ENCODE measurements at regions not wholly inside any gene's neighbourhood (a gene's known extent, or its start where the extent isn't known, plus 50 kb on each side); places are given as distances from the start of the nearest gene placed in this dataset.

DNA sequence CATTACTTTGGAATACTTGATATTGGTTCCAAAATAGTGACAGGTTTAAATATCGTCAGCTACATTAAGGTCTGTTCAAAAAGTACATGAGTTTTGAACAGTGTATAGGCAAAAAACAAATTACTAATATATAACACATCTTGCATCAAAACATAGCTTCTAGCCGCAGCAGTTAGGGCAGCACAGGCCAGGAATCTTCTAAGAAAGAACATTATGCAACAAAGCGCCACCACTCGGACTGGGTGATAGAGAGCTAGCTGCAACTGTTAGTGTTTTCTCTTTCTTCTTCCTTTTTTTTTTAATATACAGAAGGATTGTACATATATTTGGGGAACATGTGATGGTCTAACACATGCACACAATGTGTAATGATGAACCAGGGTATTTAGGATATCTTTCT is 504.5 kb downstream of the NR2F1-AS1 start:
- no peaks in the 10 kb centered on the region for H3K27me3 ChIP-seq
- no peak for TF ChIP-seq EP300 (IDR thresholded peaks at IDR 0.05; ENCODE audit: low read depth)
- TF ChIP-seq, protein P1, sequence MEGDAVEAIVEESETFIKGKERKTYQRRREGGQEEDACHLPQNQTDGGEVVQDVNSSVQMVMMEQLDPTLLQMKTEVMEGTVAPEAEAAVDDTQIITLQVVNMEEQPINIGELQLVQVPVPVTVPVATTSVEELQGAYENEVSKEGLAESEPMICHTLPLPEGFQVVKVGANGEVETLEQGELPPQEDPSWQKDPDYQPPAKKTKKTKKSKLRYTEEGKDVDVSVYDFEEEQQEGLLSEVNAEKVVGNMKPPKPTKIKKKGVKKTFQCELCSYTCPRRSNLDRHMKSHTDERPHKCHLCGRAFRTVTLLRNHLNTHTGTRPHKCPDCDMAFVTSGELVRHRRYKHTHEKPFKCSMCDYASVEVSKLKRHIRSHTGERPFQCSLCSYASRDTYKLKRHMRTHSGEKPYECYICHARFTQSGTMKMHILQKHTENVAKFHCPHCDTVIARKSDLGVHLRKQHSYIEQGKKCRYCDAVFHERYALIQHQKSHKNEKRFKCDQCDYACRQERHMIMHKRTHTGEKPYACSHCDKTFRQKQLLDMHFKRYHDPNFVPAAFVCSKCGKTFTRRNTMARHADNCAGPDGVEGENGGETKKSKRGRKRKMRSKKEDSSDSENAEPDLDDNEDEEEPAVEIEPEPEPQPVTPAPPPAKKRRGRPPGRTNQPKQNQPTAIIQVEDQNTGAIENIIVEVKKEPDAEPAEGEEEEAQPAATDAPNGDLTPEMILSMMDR (IDR thresholded peaks at IDR 0.05), result no peak
- TF ChIP-seq POLR2AphosphoS5 (IDR thresholded peaks at IDR 0.05), result no peak
- TF ChIP-seq POLR2A (IDR thresholded peaks at IDR 0.05), result no peak
- intact Hi-C loops (cut with DNase I; ENCODE audit: low total_unique reads), result no loop called here
- in situ Hi-C loops (cut with MboI; ENCODE audit: low pct_ligation_motif_present in 1 of 4, low pct_unique_long_range_greater_than_20kb in 1 of 4, low sequenced_read_pairs in 3 of 4), result no loop called here
- no peak overlapping the region for H3K4me3 ChIP-seq
- WGBS, 2 donors (ENCODE audit: low coverage in 1 of 2), result 92 to 94% methylated on average over 4 of the region's 4 CpGs
- no peak for DNase-seq
- H3K4me1 ChIP-seq, result no peaks in the 10 kb centered on the region
- H3K27ac ChIP-seq, result no peak overlapping the region
- H3K9me3 ChIP-seq, result no peaks in the 10 kb centered on the region
- H3K36me3 ChIP-seq, result no peaks in the 10 kb centered on the region

DNA sequence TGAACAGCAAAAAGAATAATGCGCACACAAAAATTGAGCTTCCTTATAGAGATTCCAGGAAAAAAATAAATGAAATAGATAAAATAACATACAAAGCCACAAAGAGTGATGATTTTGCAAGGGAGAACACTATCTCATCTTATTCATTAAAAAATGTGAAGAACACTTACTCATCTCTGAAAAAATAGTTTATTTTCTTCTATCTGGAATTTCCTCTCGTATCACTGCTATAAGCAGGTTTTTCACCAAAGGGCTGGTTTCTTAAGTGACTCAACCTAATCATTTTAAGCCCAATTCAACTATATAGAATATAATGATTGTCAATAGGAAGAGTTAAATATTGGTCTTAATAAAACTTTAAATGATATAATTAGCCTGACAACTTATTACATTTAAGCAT is 504.9 kb downstream of the NR2F1-AS1 start:
- no peak overlapping the region for H3K4me3 ChIP-seq
- in situ Hi-C loops (cut with MboI; ENCODE audit: low pct_ligation_motif_present in 1 of 4, low pct_unique_long_range_greater_than_20kb in 1 of 4, low sequenced_read_pairs in 3 of 4) (no loop called here), intact Hi-C loops (cut with DNase I; ENCODE audit: low total_unique reads) (no loop called here)
- DNase-seq, result no peak
- H3K27ac ChIP-seq, result no peak overlapping the region
- TF ChIP-seq POLR2A (IDR thresholded peaks at IDR 0.05) (no peak), POLR2AphosphoS5 (IDR thresholded peaks at IDR 0.05) (no peak)
- TF ChIP-seq, protein P1 (IDR thresholded peaks at IDR 0.05), result no peak
- no peaks in the 10 kb centered on the region for H3K36me3 ChIP-seq
- no peaks in the 10 kb centered on the region for H3K4me1 ChIP-seq
- 84 to 85% methylated on average over 2 of the region's 2 CpGs for WGBS, 2 donors (ENCODE audit: low coverage in 1 of 2)
- H3K27me3 ChIP-seq, result no peaks in the 10 kb centered on the region
- no peaks in the 10 kb centered on the region for H3K9me3 ChIP-seq

DNA sequence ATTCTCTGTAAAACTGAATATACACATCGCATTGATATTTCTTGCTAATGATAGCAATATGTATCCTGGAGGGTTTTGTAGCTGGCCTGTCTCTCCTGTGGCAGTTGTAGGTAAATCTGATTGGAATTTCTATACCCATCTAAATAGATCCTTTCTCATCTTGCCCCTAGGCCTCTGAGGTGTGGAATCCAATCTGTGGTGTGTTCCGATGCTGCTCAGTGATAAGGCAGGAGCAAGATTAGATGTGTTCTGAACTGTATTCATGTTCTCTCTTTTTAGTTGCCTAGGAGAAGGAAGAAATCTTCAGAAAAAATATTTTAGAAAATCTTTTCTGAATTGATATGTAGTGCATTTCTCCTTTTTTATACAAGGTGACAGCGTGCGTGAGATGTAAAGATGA is 507.5 kb downstream of the NR2F1-AS1 start:
- TF ChIP-seq EP300 (IDR thresholded peaks at IDR 0.05; ENCODE audit: low read depth), result no peak
- TF ChIP-seq, protein P1 (IDR thresholded peaks at IDR 0.05), result no peak
- no peak for TF ChIP-seq POLR2A (IDR thresholded peaks at IDR 0.05)
- TF ChIP-seq POLR2AphosphoS5 (IDR thresholded peaks at IDR 0.05), result no peak
- Histone ChIP-seq H3K4me1 (peaks cover 0 to 3% (median 0%) of the 10 kb centered on the region in 4 donors), H3K27ac (no peak overlapping the region), H3K27me3 (no peaks in the 10 kb centered on the region), H3K36me3 (no peaks in the 10 kb centered on the region), H3K4me3 (no peak overlapping the region), H3K9me3 (no peaks in the 10 kb centered on the region)
- no peak for DNase-seq
- in situ Hi-C loops (cut with MboI; ENCODE audit: low pct_ligation_motif_present in 1 of 4, low pct_unique_long_range_greater_than_20kb in 1 of 4, low sequenced_read_pairs in 3 of 4), result no loop called here
- intact Hi-C loops (cut with DNase I; ENCODE audit: low total_unique reads), result no loop called here
- 88 to 91% methylated on average over 4 of the region's 4 CpGs for WGBS, 2 donors (ENCODE audit: low coverage in 1 of 2)

DNA sequence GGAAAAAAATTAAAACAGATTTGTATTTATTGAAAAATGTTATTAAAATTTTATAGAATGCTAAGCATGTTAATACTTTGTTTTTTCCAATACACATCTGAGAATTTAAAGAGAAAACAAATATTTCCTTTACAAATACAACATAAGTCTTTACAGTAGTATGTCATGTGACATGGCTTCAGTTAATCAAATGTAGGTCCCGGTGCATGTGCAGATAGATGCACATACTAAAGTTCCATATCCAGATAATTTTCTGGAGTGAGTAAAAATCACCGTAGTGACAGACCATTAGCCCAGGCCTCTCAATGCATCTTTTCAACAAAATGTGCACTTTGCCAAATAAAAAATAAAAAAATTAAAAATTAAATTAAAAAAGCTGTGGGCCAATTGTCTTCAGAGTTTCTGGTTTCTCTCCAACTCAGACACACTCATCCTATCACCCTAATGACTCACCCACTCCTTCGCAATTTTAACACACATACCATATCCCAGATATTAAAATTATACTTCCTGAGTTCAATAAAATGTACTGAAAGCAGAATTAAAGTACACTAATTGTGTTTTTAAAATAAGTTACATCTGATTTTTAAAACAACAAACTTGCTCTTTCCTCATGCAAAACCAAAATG is 508.1 kb downstream of the NR2F1-AS1 start:
- 86 to 92% methylated on average over 3 of the region's 3 CpGs for WGBS, 2 donors (ENCODE audit: low coverage in 1 of 2)
- TF ChIP-seq, protein P1 (IDR thresholded peaks at IDR 0.05), result no peak
- no peak for TF ChIP-seq POLR2AphosphoS5 (IDR thresholded peaks at IDR 0.05)
- TF ChIP-seq POLR2A (IDR thresholded peaks at IDR 0.05), result no peak
- TF ChIP-seq EP300 (IDR thresholded peaks at IDR 0.05; ENCODE audit: low read depth), result no peak
- peaks cover 0 to 3% (median 0%) of the 10 kb centered on the region in 4 donors for H3K4me1 ChIP-seq
- in situ Hi-C loops (cut with MboI; ENCODE audit: low pct_ligation_motif_present in 1 of 4, low pct_unique_long_range_greater_than_20kb in 1 of 4, low sequenced_read_pairs in 3 of 4) (no loop called here), intact Hi-C loops (cut with DNase I; ENCODE audit: low total_unique reads) (no loop called here)
- no peaks in the 10 kb centered on the region for H3K9me3 ChIP-seq
- no peak overlapping the region for H3K27ac ChIP-seq
- DNase-seq, result no peak
- no peaks in the 10 kb centered on the region for H3K27me3 ChIP-seq
- H3K36me3 ChIP-seq, result no peaks in the 10 kb centered on the region
- H3K4me3 ChIP-seq, result no peak overlapping the region
